Heart left ventricle (tissue), 13 donors: ENCODE measurements at regions not wholly inside any gene's neighbourhood (a gene's known extent, or its start where the extent isn't known, plus 50 kb on each side); places are given as distances from the start of the nearest gene placed in this dataset.

Source experiments
- POLR2A ChIP-seq, 2 donors: fragments of 450-650 bp; IDR thresholded peaks; one replicate each; pipeline ENCODE4 v1.6.1; 2017; ENCODE audit warnings: antibody characterized with exemption in 2 of 2, mild to moderate bottlenecking in 2 of 2, moderate library complexity in 2 of 2
- TF ChIP-seq, protein P1 (sequence below), 12 donors: fragments of 200-600 bp; sonication (generic) in 4 of 12; IDR thresholded peaks; one replicate each; pipeline versions ENCODE4 v1.5.0 to v1.8.0; 2018 to 2022; ENCODE audit warnings: antibody characterized with exemption in 12 of 12, mild to moderate bottlenecking in 5 of 12
- donor health status: ischemic (EF 13 %, LVEDD 7.1; RV severe dilation, severe dysfunction).
- donor health status: DM: no; HTN: yes; CAD: no.
- donor health status: DM: no; HTN: no; CAD: no.
- donor health status: ischemic (EF 25% LVEDD 6.9; RV normal size, moderate dysfunction).
- donor health status: ischemic (EF 25% LVEDD 5.7; RV mildly dilated, moderate dysfunction).
- donor health status: ischemic (EF 35%, LVEDD 5.7; RV mildly dilated, moderate dysfunction).
- donor health status: nonischemic (EF 11% LVEDD 7.7; RV severe dilation, severe dysfunction).
- donor health status: DM: yes; HTN: yes; CAD: no.
- donor health status: PGD.
- donor health status: ischemic (EF 29% LVEDD 5.4; RV normal size, mild dysfunction).
- donor health status: nonischemic (EF 23%, LVEDD 6.1; RV moderate dilation, normal function).

DNA sequence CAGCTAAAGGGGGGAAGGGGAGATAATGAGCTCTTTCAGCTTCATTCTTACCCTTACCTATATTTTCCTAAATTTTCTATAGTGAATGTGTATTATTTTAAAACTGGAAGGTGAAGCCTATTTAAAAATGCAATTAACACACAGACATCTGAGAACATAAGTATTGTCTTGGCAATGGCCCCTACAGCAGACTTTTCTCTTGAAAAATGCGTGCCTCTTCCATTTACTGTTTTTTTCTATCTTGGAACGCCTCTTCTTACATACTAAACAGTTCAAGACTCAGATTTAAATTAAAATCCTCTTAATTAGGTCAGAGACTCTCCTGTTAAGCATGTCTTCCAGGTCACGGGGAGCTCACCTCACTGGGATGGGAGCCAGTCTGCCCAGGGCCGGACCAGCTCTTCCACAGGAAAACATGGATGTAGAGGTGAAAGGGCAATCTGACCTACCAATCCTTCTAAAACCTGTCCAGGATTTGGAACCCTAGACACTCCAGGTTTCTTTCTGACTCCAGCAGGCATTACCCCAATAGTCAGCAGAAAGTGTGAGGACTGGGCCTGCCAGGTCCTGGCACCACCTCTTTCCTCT is 137.3 kb downstream of the ZNF281 start:
- TF ChIP-seq, protein P1, sequence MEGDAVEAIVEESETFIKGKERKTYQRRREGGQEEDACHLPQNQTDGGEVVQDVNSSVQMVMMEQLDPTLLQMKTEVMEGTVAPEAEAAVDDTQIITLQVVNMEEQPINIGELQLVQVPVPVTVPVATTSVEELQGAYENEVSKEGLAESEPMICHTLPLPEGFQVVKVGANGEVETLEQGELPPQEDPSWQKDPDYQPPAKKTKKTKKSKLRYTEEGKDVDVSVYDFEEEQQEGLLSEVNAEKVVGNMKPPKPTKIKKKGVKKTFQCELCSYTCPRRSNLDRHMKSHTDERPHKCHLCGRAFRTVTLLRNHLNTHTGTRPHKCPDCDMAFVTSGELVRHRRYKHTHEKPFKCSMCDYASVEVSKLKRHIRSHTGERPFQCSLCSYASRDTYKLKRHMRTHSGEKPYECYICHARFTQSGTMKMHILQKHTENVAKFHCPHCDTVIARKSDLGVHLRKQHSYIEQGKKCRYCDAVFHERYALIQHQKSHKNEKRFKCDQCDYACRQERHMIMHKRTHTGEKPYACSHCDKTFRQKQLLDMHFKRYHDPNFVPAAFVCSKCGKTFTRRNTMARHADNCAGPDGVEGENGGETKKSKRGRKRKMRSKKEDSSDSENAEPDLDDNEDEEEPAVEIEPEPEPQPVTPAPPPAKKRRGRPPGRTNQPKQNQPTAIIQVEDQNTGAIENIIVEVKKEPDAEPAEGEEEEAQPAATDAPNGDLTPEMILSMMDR (IDR thresholded peaks at IDR 0.05), result no peak
- TF ChIP-seq POLR2A (IDR thresholded peaks at IDR 0.05), result no peak
